ENCODE measurements at regions not wholly inside any gene's neighbourhood (a gene's known extent, or its start where the extent isn't known, plus 50 kb on each side); places are given as distances from the start of the nearest gene placed in this dataset.

- H3K36me3 ChIP-seq (ENCODE audit: insufficient read depth, low read length), result no peaks in the 10 kb centered on the region
- no peaks in the 10 kb centered on the region for H3K27me3 ChIP-seq (ENCODE audit: control insufficient read depth in 1 of 2, insufficient read depth in 2 of 2, low read length in 2 of 2)
- H3K9ac ChIP-seq (ENCODE audit: low read length), result no peak overlapping the region
- peaks cover 4% of the 10 kb centered on the region for H3K4me1 ChIP-seq (ENCODE audit: insufficient read depth, low read length)
- no peaks in the 10 kb centered on the region for H3K9me3 ChIP-seq (ENCODE audit: low read length)
- no peak overlapping the region for H3K27ac ChIP-seq (ENCODE audit: low read depth, low read length)
- H3K4me3 ChIP-seq (ENCODE audit: low read depth in 1 of 2, low read length in 2 of 2), result peak overlapping the region in 1 of 2 donors; percentile 35
Measured at GRCh38 chr1:87918398-87918797, 589.7 kb downstream of the LMO4 start.

- Histone ChIP-seq H3K27me3 (ENCODE audit: control insufficient read depth in 1 of 2, insufficient read depth in 2 of 2, low read length in 2 of 2) (no peaks in the 10 kb centered on the region), H3K9me3 (ENCODE audit: low read length) (no peaks in the 10 kb centered on the region), H3K4me3 (ENCODE audit: low read depth in 1 of 2, low read length in 2 of 2) (no peak overlapping the region), H3K27ac (ENCODE audit: low read depth, low read length) (no peak overlapping the region), H3K9ac (ENCODE audit: low read length) (no peak overlapping the region), H3K36me3 (ENCODE audit: insufficient read depth, low read length) (no peaks in the 10 kb centered on the region), H3K4me1 (ENCODE audit: insufficient read depth, low read length) (peaks cover 4% of the 10 kb centered on the region)
Measured at GRCh38 chr1:87922885-87923284, 594.2 kb downstream of the LMO4 start.

GRCh38 chr1:87926131-87926830, 597.6 kb downstream of the LMO4 start:
- no peaks in the 10 kb centered on the region for H3K36me3 ChIP-seq (ENCODE audit: insufficient read depth, low read length)
- H3K27ac ChIP-seq (ENCODE audit: low read depth, low read length), result no peak overlapping the region
- no peaks in the 10 kb centered on the region for H3K27me3 ChIP-seq (ENCODE audit: control insufficient read depth in 1 of 2, insufficient read depth in 2 of 2, low read length in 2 of 2)
- H3K9ac ChIP-seq (ENCODE audit: low read length), result no peak overlapping the region
- H3K4me1 ChIP-seq (ENCODE audit: insufficient read depth, low read length), result no peaks in the 10 kb centered on the region
- no peak overlapping the region for H3K4me3 ChIP-seq (ENCODE audit: low read depth in 1 of 2, low read length in 2 of 2)
- H3K9me3 ChIP-seq (ENCODE audit: low read length), result no peaks in the 10 kb centered on the region

- H3K4me1 ChIP-seq (ENCODE audit: insufficient read depth, low read length), result no peaks in the 10 kb centered on the region
- H3K27ac ChIP-seq (ENCODE audit: low read depth, low read length), result no peak overlapping the region
- no peak overlapping the region for H3K4me3 ChIP-seq (ENCODE audit: low read depth in 1 of 2, low read length in 2 of 2)
- no peaks in the 10 kb centered on the region for H3K9me3 ChIP-seq (ENCODE audit: low read length)
- no peaks in the 10 kb centered on the region for H3K36me3 ChIP-seq (ENCODE audit: insufficient read depth, low read length)
- H3K27me3 ChIP-seq (ENCODE audit: control insufficient read depth in 1 of 2, insufficient read depth in 2 of 2, low read length in 2 of 2), result no peaks in the 10 kb centered on the region
- H3K9ac ChIP-seq (ENCODE audit: low read length), result no peak overlapping the region
Measured at GRCh38 chr1:87926921-87927320, 598.2 kb downstream of the LMO4 start.

- H3K4me1 ChIP-seq (ENCODE audit: insufficient read depth, low read length), result no peaks in the 10 kb centered on the region
- no peaks in the 10 kb centered on the region for H3K36me3 ChIP-seq (ENCODE audit: insufficient read depth, low read length)
- no peaks in the 10 kb centered on the region for H3K9me3 ChIP-seq (ENCODE audit: low read length)
- H3K27ac ChIP-seq (ENCODE audit: low read depth, low read length), result no peak overlapping the region
- H3K4me3 ChIP-seq (ENCODE audit: low read depth in 1 of 2, low read length in 2 of 2), result no peak overlapping the region
- no peak overlapping the region for H3K9ac ChIP-seq (ENCODE audit: low read length)
- H3K27me3 ChIP-seq (ENCODE audit: control insufficient read depth in 1 of 2, insufficient read depth in 2 of 2, low read length in 2 of 2), result no peaks in the 10 kb centered on the region
Measured at GRCh38 chr1:87927391-87928280, 599.0 kb downstream of the LMO4 start.

- H3K9ac ChIP-seq (ENCODE audit: low read length), result no peak overlapping the region
- no peaks in the 10 kb centered on the region for H3K27me3 ChIP-seq (ENCODE audit: control insufficient read depth in 1 of 2, insufficient read depth in 2 of 2, low read length in 2 of 2)
- H3K36me3 ChIP-seq (ENCODE audit: insufficient read depth, low read length), result no peaks in the 10 kb centered on the region
Measured at GRCh38 chr1:87928623-87929022, 599.9 kb downstream of the LMO4 start.

GRCh38 chr1:87929906-87930305, 601.2 kb downstream of the LMO4 start:
- Histone ChIP-seq H3K9me3 (ENCODE audit: low read length) (no peaks in the 10 kb centered on the region), H3K4me1 (ENCODE audit: insufficient read depth, low read length) (no peaks in the 10 kb centered on the region), H3K36me3 (ENCODE audit: insufficient read depth, low read length) (no peaks in the 10 kb centered on the region), H3K27me3 (ENCODE audit: control insufficient read depth in 1 of 2, insufficient read depth in 2 of 2, low read length in 2 of 2) (no peaks in the 10 kb centered on the region), H3K4me3 (ENCODE audit: low read depth in 1 of 2, low read length in 2 of 2) (no peak overlapping the region), H3K27ac (ENCODE audit: low read depth, low read length) (no peak overlapping the region), H3K9ac (ENCODE audit: low read length) (no peak overlapping the region)

More at GRCh38 chr1:87928623-87929022, 599.9 kb downstream of the LMO4 start:
- H3K4me1 ChIP-seq (ENCODE audit: insufficient read depth, low read length), result no peaks in the 10 kb centered on the region
- H3K4me3 ChIP-seq (ENCODE audit: low read depth in 1 of 2, low read length in 2 of 2), result no peak overlapping the region
- H3K9me3 ChIP-seq (ENCODE audit: low read length), result no peaks in the 10 kb centered on the region
- no peak overlapping the region for H3K27ac ChIP-seq (ENCODE audit: low read depth, low read length)

- Histone ChIP-seq H3K27ac (ENCODE audit: low read depth, low read length) (no peak overlapping the region), H3K36me3 (ENCODE audit: insufficient read depth, low read length) (no peaks in the 10 kb centered on the region), H3K9ac (ENCODE audit: low read length) (no peak overlapping the region), H3K9me3 (ENCODE audit: low read length) (no peaks in the 10 kb centered on the region), H3K27me3 (ENCODE audit: control insufficient read depth in 1 of 2, insufficient read depth in 2 of 2, low read length in 2 of 2) (no peaks in the 10 kb centered on the region), H3K4me3 (ENCODE audit: low read depth in 1 of 2, low read length in 2 of 2) (no peak overlapping the region), H3K4me1 (ENCODE audit: insufficient read depth, low read length) (no peaks in the 10 kb centered on the region)
Measured at GRCh38 chr1:87930796-87931195, 602.1 kb downstream of the LMO4 start.

- H3K4me1 ChIP-seq (ENCODE audit: insufficient read depth, low read length), result no peaks in the 10 kb centered on the region
- H3K9ac ChIP-seq (ENCODE audit: low read length), result no peak overlapping the region
- H3K27ac ChIP-seq (ENCODE audit: low read depth, low read length), result no peak overlapping the region
- no peaks in the 10 kb centered on the region for H3K27me3 ChIP-seq (ENCODE audit: control insufficient read depth in 1 of 2, insufficient read depth in 2 of 2, low read length in 2 of 2)
- no peaks in the 10 kb centered on the region for H3K9me3 ChIP-seq (ENCODE audit: low read length)
- H3K4me3 ChIP-seq (ENCODE audit: low read depth in 1 of 2, low read length in 2 of 2), result no peak overlapping the region
- H3K36me3 ChIP-seq (ENCODE audit: insufficient read depth, low read length), result no peaks in the 10 kb centered on the region
Measured at GRCh38 chr1:87933171-87933570, 604.5 kb downstream of the LMO4 start.

GRCh38 chr1:87935130-87935529, 606.5 kb downstream of the LMO4 start:
- no peaks in the 10 kb centered on the region for H3K36me3 ChIP-seq (ENCODE audit: insufficient read depth, low read length)
- H3K4me3 ChIP-seq (ENCODE audit: low read depth in 1 of 2, low read length in 2 of 2), result no peak overlapping the region
- no peaks in the 10 kb centered on the region for H3K4me1 ChIP-seq (ENCODE audit: insufficient read depth, low read length)
- no peaks in the 10 kb centered on the region for H3K9me3 ChIP-seq (ENCODE audit: low read length)
- no peak overlapping the region for H3K27ac ChIP-seq (ENCODE audit: low read depth, low read length)
- no peak overlapping the region for H3K9ac ChIP-seq (ENCODE audit: low read length)
- H3K27me3 ChIP-seq (ENCODE audit: control insufficient read depth in 1 of 2, insufficient read depth in 2 of 2, low read length in 2 of 2), result no peaks in the 10 kb centered on the region

- Histone ChIP-seq H3K27ac (ENCODE audit: low read depth, low read length) (no peak overlapping the region), H3K9me3 (ENCODE audit: low read length) (no peaks in the 10 kb centered on the region), H3K4me3 (ENCODE audit: low read depth in 1 of 2, low read length in 2 of 2) (no peak overlapping the region), H3K9ac (ENCODE audit: low read length) (no peak overlapping the region), H3K4me1 (ENCODE audit: insufficient read depth, low read length) (no peaks in the 10 kb centered on the region), H3K36me3 (ENCODE audit: insufficient read depth, low read length) (no peaks in the 10 kb centered on the region), H3K27me3 (ENCODE audit: control insufficient read depth in 1 of 2, insufficient read depth in 2 of 2, low read length in 2 of 2) (no peaks in the 10 kb centered on the region)
Measured at GRCh38 chr1:87937831-87938395, 609.2 kb downstream of the LMO4 start.

Data from muscle layer of colon (tissue), 2 donors.